A549 (cell line): ENCODE measurements at regions not wholly inside any gene's neighbourhood (a gene's known extent, or its start where the extent isn't known, plus 50 kb on each side); places are given as distances from the start of the nearest gene placed in this dataset.

Experiments used
- TF ChIP-seq, protein P1 (sequence below): fragments of 450-650 bp; IDR thresholded peaks from 2 replicates; pipeline ENCODE4 v1.6.1; 2014; ENCODE audit warnings: antibody characterized with exemption
- TF ChIP-seq, protein P2 (sequence below): fragments of >200 bp; sonication (Bioruptor Twin); formaldehyde crosslinking; IDR thresholded peaks from 3 replicates; pipeline ENCODE4 v1.5.1; 2016
- TF ChIP-seq, protein P3 (sequence below): fragments of 250-450 bp; sonication (Bioruptor Pico); IDR thresholded peaks from 2 replicates; pipeline ENCODE4 v1.5.0; 2020; ENCODE audit warnings: low read depth, mild to moderate bottlenecking, moderate library complexity

DNA sequence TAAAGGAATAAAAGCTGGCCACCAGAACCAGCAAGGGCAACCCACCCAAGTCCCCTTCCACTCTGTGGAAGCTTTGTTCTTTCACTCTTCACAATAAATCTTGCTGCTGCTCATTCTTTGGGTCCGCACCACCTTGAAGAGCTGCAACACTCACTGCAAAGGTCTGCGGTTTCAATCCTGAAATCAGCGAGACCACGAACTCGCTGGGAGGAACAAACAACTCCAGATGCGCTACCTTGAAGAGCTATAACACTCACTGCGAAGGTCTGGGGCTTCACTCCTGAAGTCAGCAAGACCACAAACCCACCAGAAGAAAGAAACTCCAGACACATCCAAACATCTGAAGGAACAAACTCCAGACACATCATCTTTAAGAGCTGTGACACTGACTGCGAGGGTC is 365.2 kb upstream of the LUZP2 start:
- TF ChIP-seq, protein P1, sequence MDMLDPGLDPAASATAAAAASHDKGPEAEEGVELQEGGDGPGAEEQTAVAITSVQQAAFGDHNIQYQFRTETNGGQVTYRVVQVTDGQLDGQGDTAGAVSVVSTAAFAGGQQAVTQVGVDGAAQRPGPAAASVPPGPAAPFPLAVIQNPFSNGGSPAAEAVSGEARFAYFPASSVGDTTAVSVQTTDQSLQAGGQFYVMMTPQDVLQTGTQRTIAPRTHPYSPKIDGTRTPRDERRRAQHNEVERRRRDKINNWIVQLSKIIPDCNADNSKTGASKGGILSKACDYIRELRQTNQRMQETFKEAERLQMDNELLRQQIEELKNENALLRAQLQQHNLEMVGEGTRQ = no peak
- TF ChIP-seq, protein P2, sequence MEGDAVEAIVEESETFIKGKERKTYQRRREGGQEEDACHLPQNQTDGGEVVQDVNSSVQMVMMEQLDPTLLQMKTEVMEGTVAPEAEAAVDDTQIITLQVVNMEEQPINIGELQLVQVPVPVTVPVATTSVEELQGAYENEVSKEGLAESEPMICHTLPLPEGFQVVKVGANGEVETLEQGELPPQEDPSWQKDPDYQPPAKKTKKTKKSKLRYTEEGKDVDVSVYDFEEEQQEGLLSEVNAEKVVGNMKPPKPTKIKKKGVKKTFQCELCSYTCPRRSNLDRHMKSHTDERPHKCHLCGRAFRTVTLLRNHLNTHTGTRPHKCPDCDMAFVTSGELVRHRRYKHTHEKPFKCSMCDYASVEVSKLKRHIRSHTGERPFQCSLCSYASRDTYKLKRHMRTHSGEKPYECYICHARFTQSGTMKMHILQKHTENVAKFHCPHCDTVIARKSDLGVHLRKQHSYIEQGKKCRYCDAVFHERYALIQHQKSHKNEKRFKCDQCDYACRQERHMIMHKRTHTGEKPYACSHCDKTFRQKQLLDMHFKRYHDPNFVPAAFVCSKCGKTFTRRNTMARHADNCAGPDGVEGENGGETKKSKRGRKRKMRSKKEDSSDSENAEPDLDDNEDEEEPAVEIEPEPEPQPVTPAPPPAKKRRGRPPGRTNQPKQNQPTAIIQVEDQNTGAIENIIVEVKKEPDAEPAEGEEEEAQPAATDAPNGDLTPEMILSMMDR = no peak
- TF ChIP-seq, protein P3, sequence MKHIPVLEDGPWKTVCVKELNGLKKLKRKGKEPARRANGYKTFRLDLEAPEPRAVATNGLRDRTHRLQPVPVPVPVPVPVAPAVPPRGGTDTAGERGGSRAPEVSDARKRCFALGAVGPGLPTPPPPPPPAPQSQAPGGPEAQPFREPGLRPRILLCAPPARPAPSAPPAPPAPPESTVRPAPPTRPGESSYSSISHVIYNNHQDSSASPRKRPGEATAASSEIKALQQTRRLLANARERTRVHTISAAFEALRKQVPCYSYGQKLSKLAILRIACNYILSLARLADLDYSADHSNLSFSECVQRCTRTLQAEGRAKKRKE (CRISPR knock-in tag) = no peak
